ENCODE measurements at regions not wholly inside any gene's neighbourhood (a gene's known extent, or its start where the extent isn't known, plus 50 kb on each side); places are given as distances from the start of the nearest gene placed in this dataset.

DNA sequence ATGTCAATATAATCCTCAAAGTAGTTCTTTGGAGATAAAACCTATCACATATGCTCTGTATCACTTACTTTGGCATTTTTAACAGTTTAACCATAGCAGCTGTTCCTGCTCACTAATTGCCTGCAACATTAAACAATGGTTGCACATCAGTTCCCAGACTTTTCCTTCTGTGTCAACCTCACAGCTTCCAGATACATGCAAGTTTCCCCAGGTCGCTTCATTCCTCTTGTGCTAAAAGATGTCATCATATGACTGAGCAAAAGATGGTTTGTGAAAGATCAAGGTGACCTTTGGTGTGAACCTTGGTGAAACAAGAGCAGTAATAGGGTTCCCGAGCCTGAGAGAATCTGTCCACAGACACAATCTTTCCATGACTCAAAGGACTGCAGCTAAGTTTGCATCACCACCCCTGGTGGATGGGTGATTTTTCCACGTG lies 500.4 kb upstream of the PAPPA start:
- H3K4me3 ChIP-seq (ENCODE audit: low read depth, low read length), result no peak overlapping the region
- ChIA-PET CTCF (interaction anchor here (0.8 to 3.5 kb wide), 2 partner anchors 60 kb away, joined by 3 to 14 read pairs; no protein-coding TSS in a partner anchor), POLR2A (no interaction called here)
- H3K27me3 ChIP-seq (ENCODE audit: control insufficient read depth, insufficient read depth, low read length), result no peaks in the 10 kb centered on the region
- no peak for DNase-seq (ENCODE audit: low read depth)
- H3K36me3 ChIP-seq (ENCODE audit: control insufficient read depth, insufficient read depth, low read length), result no peaks in the 10 kb centered on the region
- TF ChIP-seq, protein P1, sequence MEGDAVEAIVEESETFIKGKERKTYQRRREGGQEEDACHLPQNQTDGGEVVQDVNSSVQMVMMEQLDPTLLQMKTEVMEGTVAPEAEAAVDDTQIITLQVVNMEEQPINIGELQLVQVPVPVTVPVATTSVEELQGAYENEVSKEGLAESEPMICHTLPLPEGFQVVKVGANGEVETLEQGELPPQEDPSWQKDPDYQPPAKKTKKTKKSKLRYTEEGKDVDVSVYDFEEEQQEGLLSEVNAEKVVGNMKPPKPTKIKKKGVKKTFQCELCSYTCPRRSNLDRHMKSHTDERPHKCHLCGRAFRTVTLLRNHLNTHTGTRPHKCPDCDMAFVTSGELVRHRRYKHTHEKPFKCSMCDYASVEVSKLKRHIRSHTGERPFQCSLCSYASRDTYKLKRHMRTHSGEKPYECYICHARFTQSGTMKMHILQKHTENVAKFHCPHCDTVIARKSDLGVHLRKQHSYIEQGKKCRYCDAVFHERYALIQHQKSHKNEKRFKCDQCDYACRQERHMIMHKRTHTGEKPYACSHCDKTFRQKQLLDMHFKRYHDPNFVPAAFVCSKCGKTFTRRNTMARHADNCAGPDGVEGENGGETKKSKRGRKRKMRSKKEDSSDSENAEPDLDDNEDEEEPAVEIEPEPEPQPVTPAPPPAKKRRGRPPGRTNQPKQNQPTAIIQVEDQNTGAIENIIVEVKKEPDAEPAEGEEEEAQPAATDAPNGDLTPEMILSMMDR (IDR thresholded peaks at IDR 0.05; ENCODE audit: insufficient read depth, low read depth, low read length), result no peak

DNA sequence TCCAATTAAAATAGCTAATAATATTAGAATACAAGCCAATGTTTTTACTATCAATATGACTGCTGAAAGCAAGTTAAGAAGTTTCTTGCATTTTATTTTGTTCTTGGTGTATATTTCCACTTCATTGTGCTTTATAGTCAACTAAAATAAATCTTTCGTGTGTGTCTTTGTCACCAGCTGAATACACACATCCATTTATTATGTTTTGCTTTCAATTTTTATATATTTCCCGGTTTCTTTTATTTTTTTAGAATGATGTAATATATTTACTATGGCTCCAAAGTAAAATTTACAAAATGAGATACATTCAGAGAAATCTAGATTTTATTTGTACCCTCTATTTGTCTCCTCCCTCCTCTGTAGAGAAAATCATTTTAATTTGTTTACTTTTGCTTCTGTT lies 495.9 kb upstream of the PAPPA start:
- Histone ChIP-seq H3K27me3 (ENCODE audit: control insufficient read depth, insufficient read depth, low read length) (no peaks in the 10 kb centered on the region), H3K4me3 (ENCODE audit: low read depth, low read length) (no peak overlapping the region), H3K36me3 (ENCODE audit: control insufficient read depth, insufficient read depth, low read length) (no peaks in the 10 kb centered on the region)
- DNase-seq (ENCODE audit: low read depth), result no peak
- ChIA-PET CTCF (no interaction called here), POLR2A (no interaction called here)
- TF ChIP-seq, protein P1 (IDR thresholded peaks at IDR 0.05; ENCODE audit: insufficient read depth, low read depth, low read length), result no peak

DNA sequence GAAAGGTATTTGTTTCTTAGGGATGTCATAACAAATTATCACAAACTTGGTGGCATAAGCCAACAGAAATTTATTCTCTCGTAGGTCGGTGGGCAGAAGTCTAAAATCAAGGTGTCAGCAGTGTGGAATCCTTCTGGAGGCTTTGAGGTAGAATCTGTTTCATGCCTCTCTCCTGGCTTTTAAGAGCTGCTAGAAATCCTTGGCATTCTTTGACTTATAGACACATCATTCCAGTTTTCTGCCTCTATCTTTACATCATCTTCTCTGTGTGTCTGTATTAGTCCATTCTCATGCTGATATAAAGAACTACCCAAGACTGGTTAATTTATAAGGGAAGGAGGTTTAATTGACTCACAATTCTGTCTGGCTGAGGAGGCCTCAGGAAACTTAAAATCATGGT lies 488.1 kb upstream of the PAPPA start:
- Histone ChIP-seq H3K4me3 (ENCODE audit: low read depth, low read length) (no peak overlapping the region), H3K27me3 (ENCODE audit: control insufficient read depth, insufficient read depth, low read length) (no peaks in the 10 kb centered on the region), H3K36me3 (ENCODE audit: control insufficient read depth, insufficient read depth, low read length) (no peaks in the 10 kb centered on the region)
- DNase-seq (ENCODE audit: low read depth), result no peak
- ChIA-PET POLR2A (no interaction called here), CTCF (interaction anchor here (1.3 to 1.6 kb wide), 2 partner anchors 14 to 73 kb away, joined by 3 to 6 read pairs; no protein-coding TSS in a partner anchor)
- TF ChIP-seq, protein P1 (IDR thresholded peaks at IDR 0.05; ENCODE audit: insufficient read depth, low read depth, low read length), result no peak

DNA sequence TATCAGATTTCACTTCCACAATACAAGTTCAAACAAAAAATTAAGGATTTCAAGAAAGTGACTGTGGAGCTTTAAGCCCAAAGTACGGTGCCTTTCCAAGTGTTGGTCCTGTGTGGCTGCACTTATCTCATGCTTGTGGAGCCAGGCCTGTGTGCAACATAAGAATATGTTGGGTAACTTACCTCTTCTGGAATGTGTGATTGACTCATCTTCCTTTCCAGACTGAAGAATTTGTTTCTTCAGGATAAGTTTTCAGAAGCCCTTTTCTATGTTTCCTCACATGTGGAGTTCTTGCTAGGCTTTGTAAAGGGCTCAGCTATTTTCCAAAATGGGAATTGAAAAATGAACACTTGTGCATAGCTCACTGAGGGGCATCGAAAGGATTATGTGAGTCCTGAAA lies 485.1 kb upstream of the PAPPA start:
- ChIA-PET CTCF (interaction anchor here (1.0 to 1.9 kb wide), 2 partner anchors 54 to 75 kb away, joined by 3 to 9 read pairs; no protein-coding TSS in a partner anchor), POLR2A (no interaction called here)
- H3K4me3 ChIP-seq (ENCODE audit: low read depth, low read length), result no peak overlapping the region
- H3K36me3 ChIP-seq (ENCODE audit: control insufficient read depth, insufficient read depth, low read length), result no peaks in the 10 kb centered on the region
- TF ChIP-seq, protein P1 (IDR thresholded peaks at IDR 0.05; ENCODE audit: insufficient read depth, low read depth, low read length), result no peak
- no peaks in the 10 kb centered on the region for H3K27me3 ChIP-seq (ENCODE audit: control insufficient read depth, insufficient read depth, low read length)
- peak; percentile 83 for DNase-seq (ENCODE audit: low read depth)

DNA sequence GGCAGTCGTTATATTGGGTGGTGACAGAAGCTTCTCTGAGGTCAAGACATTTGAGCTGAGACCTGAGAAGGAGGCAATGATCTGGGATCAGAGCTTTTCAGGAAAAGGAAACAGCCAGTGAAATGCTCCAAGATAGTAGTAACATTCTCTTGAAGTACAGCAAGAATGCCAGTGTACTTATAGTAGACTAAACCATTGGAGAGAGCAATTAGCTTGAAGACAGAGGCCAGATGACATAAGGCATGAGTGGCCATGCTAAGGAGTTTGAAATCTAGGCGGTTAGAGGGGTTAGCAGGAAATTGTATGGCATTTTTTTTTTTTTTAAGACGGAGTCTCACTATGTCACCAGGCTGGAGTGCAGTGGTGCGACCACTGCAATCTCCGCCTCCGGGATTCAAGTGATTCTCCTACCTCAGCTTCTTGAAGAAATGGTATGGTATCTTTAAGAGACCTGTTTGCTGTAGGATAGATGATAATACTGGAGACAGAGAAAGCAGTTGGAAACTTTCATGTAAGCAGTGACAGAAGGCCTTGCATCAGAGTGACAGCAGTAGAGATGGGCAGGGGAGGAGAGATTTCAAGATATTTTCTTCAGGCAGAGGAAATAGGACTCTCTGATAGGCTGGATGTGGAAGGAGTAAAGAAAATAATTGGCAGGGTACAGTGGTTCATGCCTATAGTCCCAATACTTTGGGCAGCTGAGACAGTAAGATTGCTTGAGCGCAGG lies 482.2 kb upstream of the PAPPA start:
- Histone ChIP-seq H3K4me3 (ENCODE audit: low read depth, low read length) (no peak overlapping the region), H3K27me3 (ENCODE audit: control insufficient read depth, insufficient read depth, low read length) (no peaks in the 10 kb centered on the region), H3K36me3 (ENCODE audit: control insufficient read depth, insufficient read depth, low read length) (no peaks in the 10 kb centered on the region)
- DNase-seq (ENCODE audit: low read depth), result no peak
- POLR2A ChIA-PET, result interaction anchor here (0.5 to 0.7 kb wide), 2 partner anchors 20 to 21 kb away, joined by 5 to 13 read pairs; no protein-coding TSS in a partner anchor
- CTCF ChIA-PET, result interaction anchor here (1.3 to 1.8 kb wide), 3 partner anchors 13 to 78 kb away, joined by 3 to 9 read pairs (median 3); no protein-coding TSS in a partner anchor
- TF ChIP-seq, protein P1 (IDR thresholded peaks at IDR 0.05; ENCODE audit: insufficient read depth, low read depth, low read length), result no peak
